HG03095 (cell line): ENCODE measurements at regions not wholly inside any gene's neighbourhood (a gene's known extent, or its start where the extent isn't known, plus 50 kb on each side); places are given as distances from the start of the nearest gene placed in this dataset.
"Not testable (repeated sequence)": the region's sequence is repeated elsewhere in the genome, so short reads cannot be mapped to it uniquely, and the experiment has no call there.

ENCODE experiments used
- ATAC-seq: cut with Tn5 transposase; IDR thresholded peaks from one replicate; pipeline ENCODE4 v1.9.1; 2021; ENCODE audit warnings: moderate library complexity; ENCODE audit not compliant: unreplicated experiment

DNA sequence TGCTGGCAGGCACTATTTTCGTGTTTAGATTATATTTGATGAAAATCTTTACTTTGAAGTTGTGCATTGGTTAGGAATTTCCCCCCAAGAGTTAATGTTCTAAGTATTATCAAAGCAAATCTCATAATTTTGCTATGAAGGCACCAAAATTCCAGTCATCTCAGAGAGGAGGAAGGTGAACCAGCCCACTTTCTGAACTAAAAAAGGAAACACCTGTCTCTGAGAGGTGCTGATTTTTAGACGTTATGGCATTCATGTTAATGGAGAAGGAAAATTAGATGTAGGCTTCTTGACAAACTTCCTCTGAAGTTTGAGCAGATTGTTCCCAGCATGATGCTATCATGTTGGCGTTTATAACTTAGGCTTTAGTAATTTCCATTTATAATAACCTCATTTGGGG is 432.9 kb upstream of the ACTBL2 start:
- ATAC-seq, result no peak

DNA sequence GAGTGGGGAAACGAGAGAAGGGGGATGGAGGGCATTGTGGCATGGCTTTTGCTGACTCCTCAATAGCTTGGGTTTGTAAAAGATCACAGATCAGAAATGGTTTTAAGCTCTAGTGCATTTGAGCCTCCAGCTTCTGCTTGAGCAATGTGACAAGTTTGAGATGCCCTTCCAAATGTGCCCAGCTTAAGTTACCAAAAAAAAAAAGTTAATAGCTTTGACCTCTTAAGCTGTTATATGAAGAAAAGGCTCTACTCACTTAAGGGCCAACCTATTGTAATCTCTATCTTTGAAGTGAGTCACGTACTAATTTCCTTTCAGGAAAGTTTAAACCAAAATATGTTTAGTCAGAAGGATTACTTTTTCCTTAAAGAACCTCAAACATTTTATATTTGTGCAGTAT is 428.8 kb upstream of the ACTBL2 start:
- ATAC-seq, result no peak

DNA sequence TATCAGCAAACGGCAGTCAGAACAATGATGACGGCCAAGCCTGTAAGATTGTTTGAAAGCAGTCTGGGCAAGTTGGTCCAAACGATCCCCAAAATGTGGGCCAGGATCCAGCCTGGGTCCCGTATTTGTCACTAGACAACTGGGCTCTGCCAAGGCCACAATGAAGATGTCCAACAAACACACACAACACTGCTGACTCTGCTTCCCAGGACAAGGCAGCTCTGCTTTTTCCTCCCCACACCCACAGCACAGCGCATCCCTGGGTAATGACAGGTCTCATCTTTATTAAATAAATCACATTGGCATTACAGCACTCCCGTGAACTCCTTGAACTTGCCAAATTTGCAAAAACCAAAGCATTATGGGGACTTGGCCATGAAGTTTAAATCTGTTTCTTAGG is 424.1 kb upstream of the ACTBL2 start:
- ATAC-seq, result no peak

DNA sequence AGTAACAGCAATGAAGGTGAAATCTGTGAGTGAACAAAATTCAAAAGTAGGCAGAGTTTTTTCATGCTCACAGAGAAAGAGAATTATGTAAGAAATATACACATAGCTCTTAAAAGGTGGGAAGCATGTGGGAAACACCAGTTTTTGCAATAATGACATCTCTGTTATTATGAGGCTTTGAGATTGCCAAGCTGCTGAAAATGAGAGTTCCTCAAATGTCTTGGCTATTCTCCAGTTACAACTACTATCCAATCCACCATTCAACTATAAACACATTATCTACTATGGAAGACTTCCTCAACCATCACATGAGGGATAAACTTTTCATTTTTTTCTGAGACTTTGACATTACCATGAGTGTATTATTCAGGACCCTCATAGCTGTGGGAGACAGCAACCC is 420.8 kb upstream of the ACTBL2 start:
- no peak for ATAC-seq

DNA sequence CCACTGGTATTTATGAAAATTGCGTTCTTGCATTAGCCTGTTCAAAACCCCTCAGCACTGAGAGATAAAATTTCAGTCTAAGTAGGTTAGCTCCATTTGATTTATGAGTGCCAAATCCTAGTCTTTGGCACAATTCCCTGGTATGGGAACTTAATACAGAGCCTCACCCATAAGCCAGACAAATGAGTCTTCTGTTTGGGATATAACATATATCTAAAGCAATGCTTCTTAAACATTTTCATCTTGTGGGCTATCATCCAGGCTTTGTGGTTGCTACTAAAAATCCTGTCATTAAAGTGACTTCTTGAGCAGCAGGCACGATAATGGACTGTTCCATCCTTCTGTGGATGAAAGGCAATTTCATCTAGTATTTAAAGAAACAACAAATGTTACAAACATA is 419.5 kb upstream of the ACTBL2 start:
- ATAC-seq, result no peak

DNA sequence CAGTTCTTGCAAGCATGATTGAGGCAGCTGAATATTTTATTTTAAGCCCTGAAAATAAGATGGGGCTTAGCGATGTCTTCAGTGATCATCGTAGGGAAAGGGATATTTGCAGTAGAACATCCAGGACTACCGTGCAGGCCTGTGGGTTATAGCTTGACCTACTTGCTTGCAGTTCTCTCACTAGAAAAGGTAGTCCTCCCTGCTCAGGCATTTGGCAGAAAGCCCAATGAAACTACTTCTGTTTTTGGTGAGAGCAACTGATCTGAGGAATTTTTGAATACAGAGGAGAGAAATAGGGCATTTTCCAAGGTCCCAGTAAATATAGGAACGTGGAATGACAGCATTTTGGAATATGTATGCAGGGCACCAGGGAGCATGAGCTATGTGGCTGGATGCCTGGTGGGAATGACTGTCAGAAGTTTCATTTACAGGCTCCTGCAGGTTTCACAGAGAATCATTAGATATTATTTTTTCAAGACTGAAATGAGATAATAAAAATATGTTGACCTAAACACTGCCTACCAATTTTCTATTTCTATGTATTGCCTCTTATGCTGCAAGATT is 417.9 kb upstream of the ACTBL2 start:
- no peak for ATAC-seq

DNA sequence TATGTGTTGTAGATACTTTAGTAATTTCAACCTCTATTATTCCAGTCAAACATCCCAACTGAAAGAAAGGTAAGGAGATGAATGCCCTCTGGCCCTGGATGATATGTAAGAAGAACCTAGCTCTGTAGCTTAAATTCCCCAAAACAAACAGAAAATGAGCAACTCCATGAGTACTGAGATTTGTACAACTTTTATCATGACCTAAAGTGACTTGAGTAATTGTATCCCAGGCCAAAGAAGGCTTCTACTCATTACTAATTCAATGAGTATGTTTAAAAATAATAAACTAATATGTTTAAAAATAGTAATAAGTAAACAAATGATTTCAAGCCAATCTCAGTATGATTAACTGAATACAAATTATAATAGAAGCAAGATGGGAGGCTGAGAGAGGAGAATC is 414.0 kb upstream of the ACTBL2 start:
- no peak for ATAC-seq

DNA sequence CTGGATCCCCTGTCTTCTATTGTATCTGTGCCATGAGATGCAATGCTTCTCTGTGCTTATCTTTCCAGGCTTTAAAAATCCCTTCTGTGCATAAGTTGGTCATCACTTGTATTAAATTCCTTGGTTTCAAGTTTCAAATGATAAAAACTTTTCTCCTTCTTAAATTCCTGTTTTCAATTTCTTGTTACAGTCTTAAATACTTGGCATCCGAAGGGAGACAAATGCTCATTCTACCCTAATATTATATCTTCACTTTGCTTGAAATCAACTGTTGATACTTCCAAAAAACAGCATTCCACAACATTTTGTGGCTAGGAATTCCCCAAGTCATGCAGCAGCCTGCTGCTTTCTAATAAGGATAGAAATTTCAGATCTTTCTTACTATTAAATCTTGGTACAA is 413.2 kb upstream of the ACTBL2 start:
- no peak for ATAC-seq

DNA sequence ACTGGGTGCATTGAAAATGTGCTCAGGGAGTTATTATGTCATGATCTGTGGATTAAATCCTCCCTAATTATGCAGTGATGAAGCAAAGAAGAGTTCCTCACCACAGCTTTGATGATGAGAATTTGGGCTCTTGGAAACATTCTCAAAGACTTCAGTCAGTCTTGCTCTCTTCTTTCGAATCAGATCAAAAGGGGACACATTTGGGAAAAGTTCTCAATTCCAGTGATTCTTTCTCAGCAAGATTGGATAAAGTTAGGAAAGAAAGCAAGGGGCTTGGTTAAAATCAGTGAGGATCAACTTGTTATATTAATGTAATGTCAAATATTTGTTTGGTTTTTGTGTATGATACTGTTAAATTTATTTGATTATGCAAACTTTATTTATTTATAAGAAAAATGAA is 411.3 kb upstream of the ACTBL2 start:
- ATAC-seq, result no peak

DNA sequence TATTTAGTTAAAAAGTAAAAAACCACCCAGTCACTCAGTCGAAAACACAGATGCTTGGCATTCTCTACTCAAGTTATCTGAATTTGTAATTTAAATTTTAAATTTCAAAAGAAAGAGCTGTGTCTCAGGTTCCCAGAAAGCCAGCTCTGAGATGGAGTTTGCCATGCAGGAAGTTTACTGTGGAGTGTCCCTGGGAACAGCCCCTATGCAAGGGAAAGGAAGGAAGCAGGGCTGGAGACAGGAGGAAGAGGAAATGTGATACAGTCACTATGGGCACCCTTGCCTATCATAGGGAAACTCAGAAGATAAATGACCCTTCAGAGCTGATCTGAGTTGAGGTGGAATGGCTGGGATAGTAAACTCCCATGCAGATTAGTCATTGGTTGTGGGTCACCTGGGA is 408.8 kb upstream of the ACTBL2 start:
- no peak for ATAC-seq

DNA sequence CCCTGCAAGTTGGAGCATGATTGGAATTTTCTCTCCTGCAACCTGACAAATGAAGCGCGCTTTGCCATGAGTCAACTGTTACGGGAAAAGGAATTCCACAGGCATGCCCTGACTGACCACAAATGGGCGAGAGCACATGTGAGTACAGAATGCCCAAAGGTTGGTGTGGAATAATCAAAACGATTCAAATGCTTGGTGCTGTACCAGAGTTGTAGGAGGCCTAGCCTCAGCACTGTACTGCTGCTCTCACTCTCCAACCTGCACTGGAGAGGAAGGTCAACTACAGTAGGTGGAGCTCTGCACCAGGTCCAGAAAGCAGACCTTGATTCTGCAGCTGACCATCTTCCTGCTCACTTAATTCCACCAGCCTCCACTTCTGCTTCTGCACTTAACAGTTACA is 406.9 kb upstream of the ACTBL2 start:
- no peak for ATAC-seq

DNA sequence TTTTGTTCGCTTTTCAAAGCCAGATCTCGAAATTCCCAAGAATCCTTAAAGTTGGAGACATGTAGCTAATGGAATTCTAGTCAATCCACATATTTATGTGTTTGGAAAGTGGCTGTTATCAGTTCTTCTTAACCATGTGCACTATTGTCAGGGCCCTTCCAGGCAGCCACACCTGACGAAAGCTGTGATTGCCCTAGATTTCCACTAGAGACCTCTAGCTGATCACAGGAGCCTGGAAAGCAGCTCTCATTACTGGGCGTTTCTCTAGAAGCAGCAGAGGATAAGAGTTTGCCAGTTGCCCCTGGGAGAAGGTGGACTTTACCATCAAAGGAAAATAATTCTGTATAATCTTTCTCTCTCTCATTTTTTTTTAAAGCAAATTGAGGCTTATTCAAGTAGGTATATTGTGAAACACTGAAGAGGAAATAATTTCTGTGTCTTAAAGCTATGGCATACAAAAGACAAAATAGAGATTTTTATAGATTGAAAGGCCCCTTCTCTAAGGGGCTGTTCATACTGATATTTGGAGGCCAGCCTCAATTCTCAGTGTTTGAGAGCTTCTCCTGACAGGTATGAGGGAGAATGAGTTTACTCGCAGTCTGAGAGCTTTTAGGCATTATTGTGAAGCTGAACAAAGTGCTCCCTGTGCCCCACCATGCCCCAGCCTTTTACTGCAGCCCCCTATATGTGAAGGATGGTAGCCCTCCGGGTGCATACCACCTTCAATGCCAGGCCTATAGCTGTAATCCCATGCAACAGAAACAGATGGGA is 405.4 kb upstream of the ACTBL2 start:
- ATAC-seq, result no peak

DNA sequence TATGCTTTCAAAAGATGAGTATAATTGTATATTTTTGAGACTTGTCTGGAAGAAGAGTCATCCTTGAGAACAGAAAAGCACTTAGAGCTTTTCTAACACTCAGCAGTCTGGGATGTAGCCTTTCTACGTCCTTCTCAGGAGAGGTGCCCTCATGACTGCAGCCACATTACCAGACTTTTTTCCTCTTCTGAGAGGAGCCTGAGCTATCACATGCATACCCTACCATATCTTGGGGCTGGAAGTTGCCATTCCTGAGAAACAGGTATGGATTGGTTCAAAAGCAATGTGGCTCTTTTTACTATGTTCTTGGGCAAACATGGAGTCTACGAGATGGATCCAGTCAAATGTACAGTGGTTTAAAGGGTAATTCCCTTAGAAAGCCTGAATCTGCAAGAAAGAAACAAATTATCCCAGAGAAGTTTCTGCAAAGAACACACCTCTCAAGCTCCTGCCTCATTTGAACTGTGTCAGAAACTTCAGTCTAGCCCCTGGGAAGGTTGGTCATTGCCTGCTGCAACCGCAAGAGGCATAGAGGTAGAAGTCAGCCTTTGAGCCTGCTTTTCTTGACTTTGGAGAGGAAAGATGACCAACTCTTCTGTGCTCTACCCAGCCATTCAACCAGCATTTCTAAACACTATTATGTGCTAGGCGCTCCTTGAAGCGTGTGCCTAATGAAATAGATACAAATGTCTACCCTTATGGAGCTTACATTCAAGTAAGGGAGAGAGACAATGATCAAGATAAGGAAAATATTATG is 401.9 kb upstream of the ACTBL2 start:
- no peak for ATAC-seq

DNA sequence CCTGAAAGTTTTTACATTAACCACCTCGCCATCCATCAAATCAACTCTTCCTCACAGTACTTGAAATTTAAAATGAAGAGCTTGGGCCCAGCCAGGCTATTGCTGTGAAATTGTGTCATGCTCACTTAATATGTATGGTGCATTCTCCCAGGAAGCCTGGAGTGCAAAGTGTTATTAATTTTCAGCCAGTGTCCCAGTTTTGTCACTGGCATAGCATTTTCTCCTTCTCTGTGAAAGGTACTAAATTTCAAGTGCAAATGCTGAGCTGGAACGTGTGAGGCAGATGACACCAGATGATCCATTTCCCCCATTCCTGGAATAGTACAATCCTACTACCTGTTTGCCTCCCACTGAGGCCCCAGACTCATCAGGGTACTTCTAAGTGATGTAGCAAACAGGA is 397.6 kb upstream of the ACTBL2 start:
- ATAC-seq, result no peak

DNA sequence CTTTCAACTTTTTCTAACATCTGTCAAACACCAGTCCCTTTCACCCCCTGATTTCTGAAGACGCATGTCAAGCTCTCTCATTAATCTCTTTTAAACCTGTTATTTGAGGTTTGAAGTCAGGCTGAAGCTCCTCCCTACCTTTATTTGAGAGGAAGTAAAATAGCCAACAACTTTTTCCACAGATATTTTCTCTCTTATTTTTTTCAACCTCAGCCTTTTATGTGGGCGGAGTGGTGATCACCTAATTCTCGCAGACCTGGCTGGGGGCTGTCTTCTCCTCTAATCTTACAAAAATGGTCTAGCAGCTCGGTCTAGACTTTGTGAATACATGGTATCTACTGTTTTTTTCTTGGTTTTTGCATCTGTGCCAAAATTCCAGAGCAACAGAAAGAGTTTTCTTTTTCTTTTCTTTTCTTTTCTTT is 395.7 kb upstream of the ACTBL2 start:
- no peak for ATAC-seq

DNA sequence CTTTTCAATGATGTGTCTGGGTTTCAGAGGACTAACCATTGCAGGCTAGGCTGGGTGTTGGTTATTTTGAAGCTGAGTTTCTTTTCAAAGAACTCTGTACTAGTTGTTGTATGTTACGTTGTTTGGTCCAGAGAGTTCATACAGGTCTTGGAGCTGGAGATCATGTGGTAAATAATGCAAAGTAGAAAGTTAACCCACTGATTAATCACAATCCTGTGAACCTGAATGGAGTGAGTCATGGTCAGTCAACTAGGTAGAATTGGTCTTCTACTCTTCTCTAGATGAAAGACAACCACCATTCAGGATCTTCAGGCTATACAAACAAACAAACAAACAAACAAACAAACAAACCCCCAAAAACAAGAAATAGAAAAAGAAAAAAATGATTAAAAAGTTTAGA is 388.9 kb upstream of the ACTBL2 start:
- ATAC-seq, result no peak

DNA sequence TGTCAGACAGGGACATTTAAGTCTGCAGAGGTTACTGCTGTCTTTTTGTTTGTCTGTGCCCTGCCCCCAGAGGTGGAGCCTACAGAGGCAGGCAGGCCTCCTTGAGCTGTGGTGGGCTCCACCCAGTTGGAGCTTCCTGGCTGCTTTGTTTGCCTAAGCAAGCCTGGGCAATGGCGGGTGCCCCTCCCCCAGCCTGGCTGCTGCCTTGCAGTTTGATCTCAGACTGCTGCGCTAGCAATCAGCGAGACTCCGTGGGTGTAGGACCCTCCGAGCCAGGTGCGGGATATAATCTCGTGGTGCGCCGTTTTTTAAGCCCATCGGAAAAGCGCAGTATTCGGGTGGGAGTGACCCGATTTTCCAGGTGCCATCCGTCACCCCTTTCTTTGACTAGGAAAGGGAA is 387.7 kb upstream of the ACTBL2 start:
- not testable (repeated sequence) for ATAC-seq

DNA sequence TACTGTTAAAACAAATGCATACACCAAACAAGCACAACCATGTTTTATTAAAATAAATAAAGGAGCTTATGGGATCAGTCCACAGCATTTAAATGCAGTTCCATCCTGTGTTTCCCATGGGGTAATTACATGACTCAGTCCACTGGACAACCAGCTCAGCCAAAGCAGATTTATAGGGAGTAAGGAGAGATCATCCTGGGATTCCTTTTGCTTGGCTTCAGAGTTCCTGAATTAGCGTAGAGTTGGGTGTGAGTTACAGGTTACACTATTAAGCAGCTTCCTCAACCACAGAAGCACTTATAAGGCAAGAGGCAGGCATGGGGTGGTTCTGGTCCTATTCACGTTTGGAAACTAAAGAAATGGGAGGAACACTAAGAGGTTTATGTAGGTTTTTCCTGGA is 381.1 kb upstream of the ACTBL2 start:
- ATAC-seq, result no peak

DNA sequence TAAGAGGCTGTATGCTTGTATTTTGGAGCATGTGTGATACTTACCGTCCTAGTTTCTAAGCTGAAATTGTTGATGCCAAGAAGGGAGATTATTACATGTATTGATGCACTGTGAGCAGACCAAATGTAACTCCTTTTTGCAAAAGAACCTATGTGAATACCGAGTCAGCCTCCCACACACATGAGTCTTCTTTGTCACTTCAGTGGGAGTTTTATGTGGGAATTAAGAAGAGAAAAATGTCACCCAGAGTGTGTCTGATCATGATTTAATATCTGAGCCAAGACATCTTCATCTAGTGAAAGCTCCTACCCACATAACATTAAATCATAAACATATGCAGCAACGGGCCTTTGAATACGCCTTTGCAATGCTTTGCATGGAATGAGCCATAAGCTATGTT is 380.3 kb upstream of the ACTBL2 start:
- no peak for ATAC-seq

DNA sequence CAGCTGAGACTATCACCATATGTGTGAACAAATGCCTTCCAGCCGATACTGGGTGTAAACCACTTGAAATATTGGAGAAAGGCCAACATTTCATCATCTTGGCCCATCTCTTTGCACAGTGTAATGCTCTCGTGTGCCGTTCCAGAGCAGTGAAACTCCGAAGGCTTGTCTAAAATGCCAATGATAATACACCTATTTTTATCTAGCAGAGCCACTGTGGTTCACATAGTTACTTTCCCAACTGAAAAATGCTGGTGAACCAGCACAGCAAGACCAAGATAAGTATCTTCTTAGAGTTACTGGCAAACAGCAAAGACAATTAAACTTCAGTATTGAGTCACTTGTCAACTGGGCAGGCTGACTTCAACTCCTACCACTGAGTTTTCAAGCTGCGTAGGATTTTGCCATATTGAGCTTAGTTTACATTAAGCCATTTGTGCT is 379.9 kb upstream of the ACTBL2 start:
- ATAC-seq, result no peak

DNA sequence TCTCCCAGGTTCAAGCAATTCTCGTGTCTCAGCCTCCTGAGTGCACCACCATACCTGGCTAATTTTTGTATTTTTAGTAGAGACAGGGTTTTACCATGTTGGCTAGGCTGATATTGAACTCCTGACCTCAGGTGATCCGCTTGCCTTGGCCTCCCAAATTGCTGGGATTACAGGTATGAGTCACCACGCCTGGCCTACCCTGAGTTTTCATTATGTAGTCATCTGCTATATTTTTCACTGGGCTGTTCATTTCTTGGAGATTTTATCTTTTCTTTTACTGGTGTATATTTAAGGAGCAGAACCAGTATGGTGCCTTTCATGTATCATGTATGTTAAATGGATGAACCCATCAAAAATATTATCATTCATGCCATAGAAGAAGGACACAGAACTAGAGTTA is 377.0 kb upstream of the ACTBL2 start:
- no peak for ATAC-seq

DNA sequence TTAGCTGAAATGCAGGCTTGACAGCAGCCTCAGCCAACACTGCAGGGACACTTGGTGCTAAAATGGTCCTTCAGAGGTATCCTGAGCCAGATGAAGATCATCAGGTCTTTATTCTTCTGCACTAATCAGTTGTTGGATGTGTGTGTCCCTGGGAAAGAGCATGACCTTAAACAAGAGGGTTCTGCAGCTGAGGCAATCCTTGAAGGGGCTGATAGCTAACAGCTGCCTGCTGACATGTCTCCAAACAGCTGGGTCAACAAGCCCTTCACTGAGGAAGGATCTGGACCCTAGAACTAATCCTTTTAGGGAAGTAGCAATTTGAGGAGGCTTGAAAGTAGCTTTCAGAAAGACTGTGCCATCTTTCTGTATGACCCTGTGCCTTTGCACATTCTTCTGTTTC is 376.3 kb upstream of the ACTBL2 start:
- no peak for ATAC-seq
